Coronary artery (tissue), 2 donors: ENCODE measurements at regions not wholly inside any gene's neighbourhood (a gene's known extent, or its start where the extent isn't known, plus 50 kb on each side); places are given as distances from the start of the nearest gene placed in this dataset.

Experiments
- DNase-seq: peaks from one replicate; pipeline ENCODE4 v3.0.0-alpha.2; 2017; ENCODE audit warnings: low spot score
- H3K27ac ChIP-seq, 2 donors: fragments of 200-600 bp; sonication (generic); one replicate each; pipeline ENCODE4 v1.5.1; 2016 to 2019
- H3K4me3 ChIP-seq: fragments of 200-600 bp; sonication (generic); 2 replicates; pipeline ENCODE4 v1.5.1; 2016; ENCODE audit warnings: mild to moderate bottlenecking, moderate library complexity
- CTCF ChIP-seq: fragments of 200-600 bp; sonication (generic); IDR thresholded peaks from one replicate; pipeline ENCODE4 v1.5.1; 2019; ENCODE audit warnings: antibody characterized with exemption

GRCh38 chr14:105873870-105874512 lies 347.6 kb downstream of the TMEM121 start:
- no peak for TF ChIP-seq CTCF
- DNase-seq = no peak
- Histone ChIP-seq H3K27ac (no peak overlapping the region), H3K4me3 (no peak overlapping the region)

DNA sequence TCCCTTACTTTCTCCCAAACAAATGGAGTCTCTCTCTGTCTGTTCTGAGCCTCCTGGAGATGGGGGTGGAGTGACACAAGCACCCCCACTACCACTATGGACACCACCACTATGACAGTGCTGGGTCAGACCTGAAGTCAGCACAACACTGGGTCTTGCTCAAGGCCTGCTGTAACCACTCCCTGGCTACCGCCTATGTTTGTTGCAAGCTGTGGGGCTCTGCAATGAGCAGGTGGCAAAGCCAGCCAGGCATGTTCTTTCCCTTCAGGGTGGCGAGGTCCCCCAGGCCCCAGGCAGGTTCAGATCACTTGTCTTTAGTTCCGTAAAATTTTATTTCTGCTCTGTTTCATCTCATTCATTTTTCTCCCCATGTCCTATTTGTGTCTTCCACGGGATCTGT lies 349.8 kb downstream of the TMEM121 start:
- no peak for TF ChIP-seq CTCF
- Histone ChIP-seq H3K27ac (no peak overlapping the region), H3K4me3 (no peak overlapping the region)
- DNase-seq = peak; percentile 33

DNA sequence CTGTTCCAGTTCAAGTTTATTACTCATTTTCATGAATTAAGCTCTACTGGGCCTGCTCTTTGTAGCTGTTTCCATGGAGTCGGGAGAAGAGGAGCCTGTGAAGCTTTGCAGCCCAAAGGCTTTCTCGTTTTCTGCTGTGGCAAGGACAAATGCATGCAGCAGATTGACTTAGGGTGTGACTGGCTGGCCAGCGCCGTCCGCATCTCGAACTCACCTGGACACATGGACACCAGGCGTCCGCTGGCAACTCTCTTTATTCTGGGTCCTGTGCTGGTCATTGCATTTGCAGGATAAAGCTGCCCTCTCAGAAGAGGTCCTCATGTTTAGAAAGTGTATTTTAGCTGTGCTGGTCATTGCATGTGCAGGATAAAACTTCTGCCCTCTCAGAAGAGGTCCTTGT lies 350.4 kb downstream of the TMEM121 start:
- TF ChIP-seq CTCF = no peak
- Histone ChIP-seq H3K4me3 (no peak overlapping the region), H3K27ac (no peak overlapping the region)
- DNase-seq = peak; percentile 35

- no peak overlapping the region for H3K27ac ChIP-seq
- DNase-seq = no peak
- no peak for TF ChIP-seq CTCF
- H3K4me3 ChIP-seq = no peak overlapping the region
Measured at GRCh38 chr14:105877645-105878044, 351.3 kb downstream of the TMEM121 start.

- peak; percentile 52 for DNase-seq
- no peak overlapping the region for H3K4me3 ChIP-seq
- H3K27ac ChIP-seq = no peak overlapping the region
- TF ChIP-seq CTCF = no peak
Measured at GRCh38 chr14:105878125-105878524, 351.7 kb downstream of the TMEM121 start.

DNA sequence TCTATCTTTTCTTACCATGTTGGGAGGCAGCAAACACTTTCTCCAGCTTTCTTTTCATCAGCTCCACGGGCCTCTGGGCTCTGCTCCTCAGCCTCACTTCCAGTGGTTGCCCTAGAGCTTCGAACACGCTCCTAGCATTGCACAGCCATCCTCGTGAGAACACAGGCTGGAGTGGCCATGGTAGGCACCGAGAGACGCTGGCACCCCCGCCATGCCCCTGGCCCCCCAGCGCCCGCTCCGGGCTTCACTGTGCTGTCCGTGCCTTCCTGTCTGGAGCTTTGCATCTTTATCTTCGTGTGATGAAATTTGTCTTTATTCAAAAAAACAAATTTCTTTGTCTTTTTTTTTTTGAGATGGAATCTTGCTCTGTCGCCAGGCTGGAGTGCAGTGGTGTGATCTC lies 352.2 kb downstream of the TMEM121 start:
- Histone ChIP-seq H3K27ac (no peak overlapping the region), H3K4me3 (no peak overlapping the region)
- TF ChIP-seq CTCF = no peak
- DNase-seq = peak; percentile 40

DNA sequence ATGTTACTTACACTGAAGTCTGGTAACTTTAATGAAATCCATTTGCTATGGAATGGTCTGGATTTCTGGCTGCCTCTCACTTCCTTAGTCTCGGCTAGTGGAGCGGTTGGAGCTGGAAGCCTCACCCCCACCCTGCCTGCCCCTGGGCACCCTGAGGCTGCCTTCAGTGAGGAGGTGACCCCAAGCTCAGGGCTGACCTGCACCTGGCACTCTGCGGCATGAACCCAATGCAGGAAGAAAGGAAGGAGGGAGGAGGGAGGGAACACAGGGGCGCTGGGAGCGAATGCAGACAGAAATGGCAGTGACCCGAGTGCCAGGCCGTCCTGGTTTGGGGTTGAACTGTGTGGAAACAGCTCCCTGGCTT lies 353.1 kb downstream of the TMEM121 start:
- Histone ChIP-seq H3K27ac (no peak overlapping the region), H3K4me3 (no peak overlapping the region)
- DNase-seq = peak; percentile 28
- TF ChIP-seq CTCF = no peak
